KOPT-K1 (cell line): ENCODE measurements at regions not wholly inside any gene's neighbourhood (a gene's known extent, or its start where the extent isn't known, plus 50 kb on each side); places are given as distances from the start of the nearest gene placed in this dataset.

Experiments
- H3K27ac ChIP-seq: fragments of 200-600 bp; sonication (generic); 2 replicates; pipeline ENCODE4 v1.5.1; 2016; ENCODE audit warnings: antibody characterized with exemption, mild to moderate bottlenecking, low read depth, low read length; ENCODE audit not compliant: poor library complexity, severe bottlenecking
- H3K36me3 ChIP-seq: fragments of 200-600 bp; sonication (generic); 2 replicates; pipeline ENCODE4 v1.5.1; 2017; ENCODE audit warnings: antibody characterized with exemption, mild to moderate bottlenecking, low read length, moderate library complexity; ENCODE audit not compliant: insufficient read depth
- H3K9me3 ChIP-seq: fragments of 200-600 bp; sonication (generic); 2 replicates; pipeline ENCODE4 v1.5.1; 2017; ENCODE audit warnings: antibody characterized with exemption, low read length, mild to moderate bottlenecking; ENCODE audit not compliant: insufficient read depth, poor library complexity, severe bottlenecking

DNA sequence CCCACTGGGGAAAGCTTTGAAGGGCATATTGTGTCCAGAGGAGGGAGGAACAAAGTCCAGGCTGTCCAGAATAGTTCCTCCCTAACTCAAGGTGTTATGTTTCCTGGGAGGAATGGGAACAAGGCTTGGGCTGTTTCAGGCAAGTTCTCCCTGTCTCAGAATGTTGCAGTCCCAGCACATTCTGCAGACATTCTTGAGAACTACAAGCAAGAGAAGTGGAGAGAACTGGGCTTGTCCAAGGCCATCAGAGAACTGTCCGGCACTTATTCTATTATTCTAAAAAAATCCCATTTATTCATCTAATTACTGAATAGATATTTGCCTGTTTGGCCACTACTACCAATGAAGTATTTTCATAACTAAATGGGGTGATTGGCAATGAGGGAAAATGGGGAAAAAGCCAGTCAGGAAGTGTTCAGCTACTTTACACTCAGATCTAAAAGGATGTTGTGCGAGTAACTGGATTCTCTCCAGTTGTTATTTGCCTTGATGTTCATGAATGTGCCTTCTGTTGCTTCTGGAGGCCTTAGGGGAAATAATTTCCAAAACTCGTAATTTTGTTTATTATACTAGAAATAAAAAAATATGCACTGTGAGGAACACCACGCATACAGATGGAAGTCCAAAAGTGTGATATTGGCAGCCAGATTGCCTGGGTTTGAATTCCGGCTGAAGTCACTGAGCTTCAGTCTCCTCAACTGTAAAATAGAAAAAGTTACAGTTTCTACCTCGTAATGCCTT is 300.1 kb upstream of the RND3 start:
- Histone ChIP-seq H3K9me3 (no peaks in the 10 kb centered on the region), H3K36me3 (no peaks in the 10 kb centered on the region), H3K27ac (no peak overlapping the region)

DNA sequence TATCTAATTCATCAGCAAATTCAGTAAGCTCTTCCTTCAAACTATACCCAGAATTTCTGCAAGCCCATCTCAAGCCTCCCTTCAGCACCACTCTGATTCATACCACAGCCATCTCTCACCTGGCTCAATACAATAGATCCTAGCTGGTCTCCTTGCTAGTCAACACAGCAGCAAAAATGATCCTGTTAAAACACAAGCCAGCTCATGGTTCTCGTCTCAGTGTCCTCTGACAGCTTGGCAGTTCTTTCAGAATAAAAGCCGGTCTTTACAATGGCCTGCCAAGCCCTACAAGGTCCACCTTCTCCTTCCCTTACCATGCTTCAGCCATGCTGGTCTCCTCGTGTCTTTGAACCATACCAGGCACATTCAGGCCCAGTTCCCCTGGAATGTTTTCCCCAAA is 296.9 kb upstream of the RND3 start:
- Histone ChIP-seq H3K9me3 (no peaks in the 10 kb centered on the region), H3K36me3 (no peaks in the 10 kb centered on the region)

DNA sequence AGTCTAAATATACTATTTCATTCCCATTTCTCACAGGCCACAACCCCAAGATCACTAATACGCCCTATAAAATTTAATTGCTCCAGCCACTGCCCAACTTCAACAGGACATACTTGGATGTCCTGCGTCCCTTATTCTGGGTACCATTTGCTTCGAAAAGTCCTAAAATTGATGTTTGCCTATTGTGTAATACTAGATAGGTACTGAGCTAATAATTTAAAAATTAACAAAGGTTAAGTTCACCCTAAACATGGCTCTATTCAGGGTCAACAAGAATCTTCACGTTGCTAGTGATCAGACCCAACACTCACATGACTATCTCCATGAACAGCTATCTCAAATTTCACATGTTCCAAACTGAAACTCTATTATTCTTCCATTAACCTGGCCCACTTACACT is 296.4 kb upstream of the RND3 start:
- H3K9me3 ChIP-seq, result no peaks in the 10 kb centered on the region

More for the DNA sequence above, 296.9 kb upstream of the RND3 start:
- H3K27ac ChIP-seq, result no peak overlapping the region

DNA sequence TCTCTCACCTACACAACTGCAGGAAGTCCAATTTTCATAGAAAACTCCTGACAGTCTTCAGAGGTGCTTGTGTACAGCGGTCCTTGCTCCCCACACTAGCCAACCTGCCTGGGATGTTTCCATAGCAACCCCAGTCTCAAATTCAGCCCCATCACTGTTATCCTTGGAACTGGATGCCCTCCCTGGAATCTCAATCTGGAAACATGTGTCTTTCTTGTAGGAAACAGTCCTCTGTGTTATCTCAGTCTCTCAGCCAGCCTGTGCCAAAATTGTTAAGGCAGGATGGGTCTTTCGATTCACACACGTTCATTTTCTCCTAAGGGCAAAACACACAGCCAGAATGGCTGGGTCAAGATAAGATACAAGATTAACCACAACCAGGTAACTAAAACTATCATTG is 295.5 kb upstream of the RND3 start:
- H3K36me3 ChIP-seq, result no peaks in the 10 kb centered on the region
- H3K9me3 ChIP-seq, result no peaks in the 10 kb centered on the region

More for the DNA sequence above, 296.4 kb upstream of the RND3 start:
- Histone ChIP-seq H3K36me3 (no peaks in the 10 kb centered on the region), H3K27ac (no peak overlapping the region)

DNA sequence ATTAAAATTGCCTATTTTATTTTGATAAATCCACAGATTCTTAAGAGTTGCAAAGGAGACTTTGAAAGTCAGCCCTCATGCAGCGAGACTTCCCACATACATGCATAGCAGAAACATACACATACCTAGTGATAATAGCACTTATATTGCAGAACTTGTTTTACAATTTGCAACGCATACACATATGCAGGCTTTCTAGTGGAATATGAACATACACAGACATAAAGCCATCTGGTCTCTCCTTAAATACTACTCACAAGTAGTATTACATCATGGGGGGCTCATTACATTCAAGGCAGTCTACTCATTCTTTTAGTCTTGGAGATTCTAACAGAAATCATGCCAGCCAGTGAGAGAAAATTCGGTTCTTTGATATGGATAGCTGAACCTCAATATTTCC is 295.1 kb upstream of the RND3 start:
- Histone ChIP-seq H3K9me3 (no peaks in the 10 kb centered on the region), H3K27ac (no peak overlapping the region), H3K36me3 (no peaks in the 10 kb centered on the region)

More for the DNA sequence above, 295.5 kb upstream of the RND3 start:
- H3K27ac ChIP-seq, result no peak overlapping the region

DNA sequence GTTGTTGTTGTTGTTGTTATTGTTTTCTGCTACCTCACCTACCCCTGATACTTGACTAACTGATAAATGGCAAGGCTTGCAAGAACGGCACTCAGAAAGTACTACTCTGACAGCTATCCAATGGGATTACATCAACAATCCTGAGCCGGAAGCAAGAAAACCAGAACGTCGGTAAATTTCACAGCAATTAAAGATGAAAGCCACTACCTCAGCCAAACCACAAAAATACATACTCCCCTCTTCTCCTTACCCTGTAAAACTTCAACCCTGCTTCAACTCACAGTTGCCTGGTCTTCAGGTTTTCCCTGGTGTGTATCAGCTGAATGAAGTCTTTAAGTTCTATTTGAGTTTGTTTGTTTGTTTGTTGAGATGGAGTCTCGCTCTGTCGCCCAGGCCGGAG is 293.7 kb upstream of the RND3 start:
- no peaks in the 10 kb centered on the region for H3K36me3 ChIP-seq
- H3K27ac ChIP-seq, result no peak overlapping the region
- H3K9me3 ChIP-seq, result no peaks in the 10 kb centered on the region

DNA sequence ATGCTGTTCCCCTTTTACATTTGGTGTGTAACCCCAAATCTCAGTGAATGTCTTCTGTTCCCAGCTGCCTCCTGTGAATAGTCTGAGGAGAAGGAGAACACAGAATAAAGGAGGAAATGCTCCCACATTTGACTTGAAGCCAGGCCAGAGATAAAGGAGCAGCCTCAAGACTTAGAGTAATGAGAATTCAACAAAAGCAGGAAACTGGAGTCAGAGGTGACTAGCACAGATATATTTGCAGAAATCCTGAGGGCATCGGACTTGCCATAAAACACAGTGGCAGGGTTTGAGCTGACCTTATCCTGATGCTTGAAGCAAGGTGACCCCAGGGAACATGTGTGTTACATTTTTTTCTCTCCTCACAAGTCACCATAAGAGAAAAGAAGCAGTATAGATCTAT is 291.4 kb upstream of the RND3 start:
- H3K27ac ChIP-seq, result no peak overlapping the region
- H3K36me3 ChIP-seq, result no peaks in the 10 kb centered on the region
- H3K9me3 ChIP-seq, result no peaks in the 10 kb centered on the region

DNA sequence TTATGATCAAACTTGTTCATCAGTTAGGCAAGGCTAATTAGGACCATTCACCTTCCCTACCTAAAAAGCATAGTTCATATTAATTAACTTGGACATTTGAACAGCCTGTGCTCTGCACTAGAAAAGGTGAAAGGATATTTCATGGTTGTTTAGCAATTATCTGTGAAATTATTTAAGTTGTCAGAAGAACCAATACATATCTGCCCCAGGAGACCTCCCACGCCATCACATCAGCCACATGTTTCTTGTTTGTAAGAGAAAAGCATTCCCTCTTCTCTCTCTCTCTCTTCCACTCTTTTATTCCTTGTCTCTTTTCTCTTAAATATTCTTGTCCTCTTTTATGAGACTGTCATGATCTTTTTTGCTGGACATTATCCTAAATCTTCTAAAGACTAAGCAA is 282.0 kb upstream of the RND3 start:
- Histone ChIP-seq H3K27ac (no peak overlapping the region), H3K9me3 (no peaks in the 10 kb centered on the region), H3K36me3 (no peaks in the 10 kb centered on the region)

DNA sequence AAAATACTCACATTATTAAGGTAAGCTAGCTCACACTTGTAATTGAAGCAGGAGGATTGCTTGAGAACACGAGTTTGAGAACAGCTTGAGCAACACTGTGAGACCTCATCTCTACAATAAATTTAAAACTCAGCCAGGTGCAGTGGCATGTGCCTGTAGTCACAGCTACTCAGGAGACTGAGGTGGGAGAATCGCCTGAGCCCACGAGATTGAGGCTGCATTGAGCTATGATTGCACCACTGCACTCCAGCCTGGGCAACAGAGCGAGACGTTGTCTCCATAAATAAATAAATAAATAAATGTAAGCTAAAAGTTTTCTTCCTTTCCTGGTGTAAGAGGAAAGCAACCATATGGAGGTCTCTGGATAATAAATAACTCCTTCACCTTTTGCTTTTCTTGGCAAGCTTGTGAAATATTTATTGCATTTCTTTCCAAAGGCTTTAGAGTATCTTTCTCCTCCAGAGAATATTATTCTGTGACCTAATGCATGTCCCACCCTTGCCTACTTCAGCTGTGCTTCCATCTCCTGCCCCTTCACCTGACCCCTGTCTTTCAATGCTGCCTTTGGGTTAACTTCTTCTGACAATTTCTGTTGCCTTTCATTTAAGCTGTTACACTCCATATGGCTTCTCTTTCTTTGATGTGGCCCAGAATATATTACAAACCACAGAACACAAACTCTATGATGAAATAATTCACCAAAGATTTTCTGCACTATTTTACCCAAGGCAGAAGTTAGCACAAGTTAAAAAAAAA is 280.7 kb upstream of the RND3 start:
- Histone ChIP-seq H3K27ac (no peak overlapping the region), H3K36me3 (no peaks in the 10 kb centered on the region), H3K9me3 (no peaks in the 10 kb centered on the region)

DNA sequence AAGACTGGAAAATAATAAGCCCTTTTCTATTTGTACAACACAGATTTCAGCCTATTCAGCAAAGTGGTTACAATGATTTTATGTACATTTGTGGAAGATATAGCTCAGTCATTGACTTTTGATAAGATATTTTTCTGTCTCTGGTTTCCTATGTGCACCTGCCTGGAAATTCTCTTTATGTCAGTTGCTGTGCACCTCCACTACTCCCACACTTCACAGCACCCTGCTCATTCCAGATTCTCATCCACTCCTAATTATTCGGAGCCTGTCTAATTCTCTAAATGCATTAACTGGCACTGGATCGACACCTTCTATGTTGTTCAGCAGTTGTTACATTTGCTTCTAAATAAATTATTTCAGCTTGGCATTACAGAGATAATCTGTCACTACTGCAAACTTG is 275.1 kb upstream of the RND3 start:
- no peak overlapping the region for H3K27ac ChIP-seq

DNA sequence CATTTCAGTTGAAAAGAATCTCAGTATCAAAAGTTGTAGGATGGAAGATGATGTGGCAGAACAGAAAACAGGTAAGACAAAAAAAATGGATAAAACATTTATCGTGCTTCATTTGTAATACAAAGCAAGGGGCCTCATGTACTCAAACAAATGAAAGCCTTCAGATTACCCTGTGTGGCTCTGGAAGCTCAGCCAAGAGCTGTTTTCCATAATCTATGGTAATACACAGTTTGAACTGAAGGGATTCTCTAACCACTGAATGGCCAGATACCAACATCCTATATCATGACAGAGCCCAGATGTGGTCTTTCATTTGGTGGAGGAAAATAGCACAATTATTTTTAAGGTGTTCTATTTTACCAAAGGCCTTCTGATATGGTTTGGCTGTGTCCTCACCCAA is 272.1 kb upstream of the RND3 start:
- Histone ChIP-seq H3K36me3 (no peaks in the 10 kb centered on the region), H3K9me3 (no peaks in the 10 kb centered on the region)

More for the DNA sequence above, 275.1 kb upstream of the RND3 start:
- no peaks in the 10 kb centered on the region for H3K9me3 ChIP-seq
- no peaks in the 10 kb centered on the region for H3K36me3 ChIP-seq

DNA sequence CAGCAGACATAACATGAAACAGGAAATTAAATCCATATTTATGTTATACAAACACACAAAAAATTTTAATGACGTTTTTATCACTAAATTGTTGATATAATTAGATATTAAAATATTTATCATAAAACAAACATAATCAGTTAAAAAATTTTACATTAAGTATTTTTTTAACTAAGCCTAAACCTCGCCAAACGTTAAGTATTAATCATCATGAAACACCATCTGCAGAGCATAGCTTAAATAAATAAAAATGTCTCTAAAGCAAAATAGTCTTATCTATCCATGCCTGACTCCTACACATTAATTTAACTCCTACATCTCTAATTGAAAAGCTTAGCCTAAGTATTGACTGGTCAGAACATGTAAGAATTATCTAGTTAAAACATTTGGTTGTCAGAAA is 271.6 kb upstream of the RND3 start:
- Histone ChIP-seq H3K36me3 (no peaks in the 10 kb centered on the region), H3K9me3 (no peaks in the 10 kb centered on the region), H3K27ac (no peak overlapping the region)

More for the DNA sequence above, 272.1 kb upstream of the RND3 start:
- H3K27ac ChIP-seq, result no peak overlapping the region

DNA sequence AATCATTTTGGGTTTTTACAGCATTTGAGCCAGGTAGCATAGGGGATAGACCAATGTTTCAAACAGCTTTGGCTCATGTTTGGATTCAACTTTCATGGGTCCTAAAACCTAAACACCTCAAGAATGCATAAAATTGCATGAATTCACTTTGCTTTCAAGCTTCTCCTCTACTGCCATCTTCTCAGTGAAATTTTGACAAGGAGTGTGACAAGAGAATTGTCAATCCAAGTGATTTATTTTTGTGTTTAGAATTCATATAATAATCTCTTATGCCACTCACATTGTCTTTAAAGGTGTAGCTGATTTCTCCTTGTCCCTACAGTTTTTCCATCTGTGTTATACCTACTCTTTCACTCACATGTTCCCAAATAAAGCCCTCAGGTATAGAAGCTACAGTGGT is 264.8 kb upstream of the RND3 start:
- H3K36me3 ChIP-seq, result no peaks in the 10 kb centered on the region
- no peak overlapping the region for H3K27ac ChIP-seq
- H3K9me3 ChIP-seq, result no peaks in the 10 kb centered on the region

DNA sequence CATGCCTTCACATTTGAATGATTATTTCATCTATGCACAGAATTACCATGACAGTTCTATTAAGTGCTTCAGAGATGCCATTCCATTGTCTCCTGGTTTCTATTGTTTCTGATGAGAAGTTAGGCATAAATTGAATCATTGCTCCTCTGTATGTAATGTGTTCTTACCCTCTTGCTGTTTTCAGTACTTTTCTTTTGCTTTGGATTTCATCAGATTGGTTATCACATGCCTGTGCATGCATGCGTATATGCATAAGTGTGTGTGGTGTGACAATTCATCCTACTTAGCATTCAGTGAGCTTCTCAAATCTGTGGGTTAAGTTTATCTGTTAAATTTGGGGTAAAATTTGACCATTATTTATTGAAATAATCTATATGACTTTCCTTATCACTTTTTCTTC is 263.3 kb upstream of the RND3 start:
- no peak overlapping the region for H3K27ac ChIP-seq

DNA sequence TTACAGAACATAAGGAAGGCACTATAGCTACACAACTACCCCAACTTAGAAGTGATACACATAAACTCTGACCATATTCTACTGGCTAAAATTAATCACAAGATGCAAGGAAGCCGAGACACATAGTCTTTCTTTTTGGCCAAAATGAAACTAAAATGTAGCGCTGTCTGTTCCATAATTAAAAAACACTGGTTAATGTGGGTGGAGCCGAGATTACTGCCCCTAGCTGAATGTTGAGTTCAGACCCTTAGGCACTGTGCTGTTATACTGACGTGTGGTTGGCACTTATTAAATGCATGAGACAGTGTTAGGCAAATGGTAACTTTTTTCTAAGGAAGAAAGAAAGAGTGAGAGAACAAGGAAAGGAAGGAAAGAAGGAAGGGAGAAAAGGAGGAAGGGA is 254.6 kb upstream of the RND3 start:
- no peaks in the 10 kb centered on the region for H3K36me3 ChIP-seq
- H3K27ac ChIP-seq, result no peak overlapping the region
- H3K9me3 ChIP-seq, result no peaks in the 10 kb centered on the region

More for the DNA sequence above, 263.3 kb upstream of the RND3 start:
- Histone ChIP-seq H3K9me3 (no peaks in the 10 kb centered on the region), H3K36me3 (no peaks in the 10 kb centered on the region)
